Lung (tissue), 11 donors: ENCODE measurements at regions not wholly inside any gene's neighbourhood (a gene's known extent, or its start where the extent isn't known, plus 50 kb on each side); places are given as distances from the start of the nearest gene placed in this dataset.
"Not testable (repeated sequence)": the region's sequence is repeated elsewhere in the genome, so short reads cannot be mapped to it uniquely, and the experiment has no call there.

ENCODE experiments used
- ATAC-seq: fragments of 200-7000 bp; cut with Tn5 transposase; one replicate; pipeline ENCODE4 v1.9.1; 2020; ENCODE audit warnings: moderate number of reproducible peaks; ENCODE audit not compliant: insufficient read depth, low FRiP score
- DNase-seq, 3 donors: peaks; one replicate each; pipeline ENCODE4 v3.0.0-alpha.2; 2013 to 2017
- H3K27ac ChIP-seq, 2 donors: one replicate each; pipeline ENCODE4 v1.5.1; 2013; ENCODE audit warnings: mild to moderate bottlenecking in 2 of 2, moderate library complexity in 2 of 2, control low read depth in 1 of 2, inconsistent platforms in 1 of 2, low read depth in 1 of 2, low read length in 1 of 2
- H3K27me3 ChIP-seq, 3 donors: one replicate each; pipeline ENCODE4 v1.5.1; 2013; ENCODE audit warnings: low read length in 2 of 3; ENCODE audit not compliant: control insufficient read depth in 3 of 3, insufficient read depth in 3 of 3
- H3K36me3 ChIP-seq, 4 donors: one replicate each; pipeline ENCODE4 v1.5.1; 2013; ENCODE audit warnings: low read length in 4 of 4, mild to moderate bottlenecking in 1 of 4, moderate library complexity in 1 of 4; ENCODE audit not compliant: control insufficient read depth in 4 of 4, insufficient read depth in 4 of 4
- H3K4me1 ChIP-seq, 5 donors: one replicate each; pipeline ENCODE4 v1.5.1; 2013; ENCODE audit warnings: low read length in 5 of 5, mild to moderate bottlenecking in 2 of 5, moderate library complexity in 1 of 5; ENCODE audit not compliant: control insufficient read depth in 5 of 5, insufficient read depth in 5 of 5
- H3K4me3 ChIP-seq: one replicate; pipeline ENCODE4 v1.5.1; 2013; ENCODE audit warnings: mild to moderate bottlenecking, control low read depth, moderate library complexity
- H3K9ac ChIP-seq, 2 donors: one replicate each; pipeline ENCODE4 v1.5.1; 2013; ENCODE audit warnings: low read length in 2 of 2, control low read depth in 1 of 2; ENCODE audit not compliant: insufficient read depth in 1 of 2
- H3K9me3 ChIP-seq, 4 donors: one replicate each; pipeline ENCODE4 v1.5.1; 2013; ENCODE audit warnings: low read length in 3 of 4, mild to moderate bottlenecking in 1 of 4, moderate library complexity in 1 of 4; ENCODE audit not compliant: control insufficient read depth in 4 of 4, insufficient read depth in 3 of 4
- WGBS, 2 donors: extraction: QIAGEN DNeasy Blood & Tissue Kit; methylation state at CpG; one replicate each; pipeline ENCODE4 v1.1.7; 2013; 5-methylcytosine and 5-hydroxymethylcytosine counted together
- TF ChIP-seq, protein P1 (sequence below): IDR thresholded peaks from 2 replicates; pipeline ENCODE4 v1.5.1; 2012; ENCODE audit warnings: mild to moderate bottlenecking; ENCODE audit errors: control extremely low read depth, extremely low read depth
- donor health status: control.
- donor health status: control.
- donor health status: Bipolar disorder and iron deficiency.
- donor health status: healthy.
- donor health status: DM: yes; HTN: yes; CAD: no.

DNA sequence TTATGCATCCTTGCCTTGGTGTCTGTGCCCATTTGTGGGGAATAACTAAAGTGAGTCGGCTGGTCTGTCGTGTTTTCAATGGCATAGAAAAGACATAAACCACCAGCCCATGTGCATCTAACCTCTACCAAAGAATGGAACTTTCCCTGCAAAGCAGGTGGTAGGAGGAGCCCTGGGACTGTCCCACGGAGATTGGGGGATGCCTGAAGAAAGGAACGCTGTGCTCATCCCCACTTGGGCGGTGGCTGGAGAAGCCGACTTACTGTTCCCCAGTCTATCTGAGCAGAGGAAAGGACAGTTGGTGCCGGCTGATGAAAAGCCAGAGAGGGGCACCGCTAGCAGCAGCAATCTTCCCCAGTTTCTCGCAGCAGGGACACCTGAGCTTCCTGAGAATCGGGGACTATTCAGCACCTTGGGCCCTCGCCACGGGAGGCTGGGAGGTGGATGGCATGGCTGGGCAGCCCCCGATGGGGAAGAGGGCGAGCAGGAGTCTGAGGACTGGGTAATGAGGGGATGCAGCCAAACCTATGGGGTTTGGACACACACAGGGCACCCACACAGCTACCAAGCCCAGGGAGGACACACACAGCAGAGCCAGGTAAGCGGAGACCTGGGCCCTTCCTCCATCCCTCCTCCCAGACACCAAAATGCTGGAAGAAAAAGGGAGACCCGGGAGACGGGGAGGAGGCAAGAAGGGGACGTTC is 53.7 kb upstream of the AGAP1 start:
- Histone ChIP-seq H3K27ac (no peak overlapping the region), H3K36me3 (no peaks in the 10 kb centered on the region), H3K27me3 (peaks cover 0 to 3% (median 0%) of the 10 kb centered on the region in 3 donors), H3K4me1 (no peaks in the 10 kb centered on the region), H3K9me3 (peaks cover 0 to 3% (median 0%) of the 10 kb centered on the region in 4 donors), H3K9ac (no peak overlapping the region), H3K4me3 (no peak overlapping the region)
- no peak for DNase-seq
- TF ChIP-seq, protein P1, sequence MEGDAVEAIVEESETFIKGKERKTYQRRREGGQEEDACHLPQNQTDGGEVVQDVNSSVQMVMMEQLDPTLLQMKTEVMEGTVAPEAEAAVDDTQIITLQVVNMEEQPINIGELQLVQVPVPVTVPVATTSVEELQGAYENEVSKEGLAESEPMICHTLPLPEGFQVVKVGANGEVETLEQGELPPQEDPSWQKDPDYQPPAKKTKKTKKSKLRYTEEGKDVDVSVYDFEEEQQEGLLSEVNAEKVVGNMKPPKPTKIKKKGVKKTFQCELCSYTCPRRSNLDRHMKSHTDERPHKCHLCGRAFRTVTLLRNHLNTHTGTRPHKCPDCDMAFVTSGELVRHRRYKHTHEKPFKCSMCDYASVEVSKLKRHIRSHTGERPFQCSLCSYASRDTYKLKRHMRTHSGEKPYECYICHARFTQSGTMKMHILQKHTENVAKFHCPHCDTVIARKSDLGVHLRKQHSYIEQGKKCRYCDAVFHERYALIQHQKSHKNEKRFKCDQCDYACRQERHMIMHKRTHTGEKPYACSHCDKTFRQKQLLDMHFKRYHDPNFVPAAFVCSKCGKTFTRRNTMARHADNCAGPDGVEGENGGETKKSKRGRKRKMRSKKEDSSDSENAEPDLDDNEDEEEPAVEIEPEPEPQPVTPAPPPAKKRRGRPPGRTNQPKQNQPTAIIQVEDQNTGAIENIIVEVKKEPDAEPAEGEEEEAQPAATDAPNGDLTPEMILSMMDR, result no peak
- ATAC-seq, result no peak
- WGBS, 2 donors, result 77% methylated on average over 16 to 18 of the region's 18 CpGs

DNA sequence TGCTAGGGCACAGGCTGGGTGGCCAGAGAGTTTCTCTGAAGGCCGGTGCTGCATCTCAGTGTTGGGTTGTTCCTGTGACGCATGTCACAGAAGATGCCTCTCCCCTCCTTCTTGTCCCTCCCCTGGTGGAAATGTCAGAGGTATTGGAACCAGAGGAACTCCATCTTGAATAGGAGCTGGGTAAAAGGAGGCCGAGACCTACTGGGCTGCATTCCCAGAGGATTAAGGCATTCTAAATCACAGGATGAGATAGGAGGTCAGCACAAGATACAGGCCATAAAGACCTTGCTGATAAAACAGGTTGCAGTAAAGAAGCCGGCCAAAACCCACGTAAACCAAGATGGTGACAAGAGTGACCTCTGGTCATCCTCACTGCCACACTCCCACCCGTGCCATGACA is 50.3 kb upstream of the AGAP1 start:
- H3K9me3 ChIP-seq, H3K4me1 ChIP-seq, H3K9ac ChIP-seq, H3K27ac ChIP-seq, DNase-seq, H3K36me3 ChIP-seq, H3K27me3 ChIP-seq, ATAC-seq, H3K4me3 ChIP-seq: not testable (repeated sequence)
- 73 to 90% methylated on average over 6 of the region's 6 CpGs for WGBS, 2 donors
